ENCODE measurements at regions not wholly inside any gene's neighbourhood (a gene's known extent, or its start where the extent isn't known, plus 50 kb on each side); places are given as distances from the start of the nearest gene placed in this dataset.
"Not testable (repeated sequence)": the region's sequence is repeated elsewhere in the genome, so short reads cannot be mapped to it uniquely, and the experiment has no call there.

GRCh38 chr6:140264431-140264830, 890.0 kb upstream of the CITED2 start:
- no peak for DNase-seq (ENCODE audit: low spot score)

- DNase-seq (ENCODE audit: low spot score): not testable (repeated sequence)
These were observed 883.9 kb upstream of the CITED2 start for GRCh38 chr6:140258302-140258701.

- DNase-seq (ENCODE audit: low spot score): no peak
These were observed 881.8 kb upstream of the CITED2 start for GRCh38 chr6:140256248-140256647.

GRCh38 chr6:140253096-140253495, 878.6 kb upstream of the CITED2 start:
- DNase-seq (ENCODE audit: low spot score): no peak

- no peak for DNase-seq (ENCODE audit: low spot score)
These were observed 877.7 kb upstream of the CITED2 start for GRCh38 chr6:140252099-140252498.

GRCh38 chr6:140245296-140246040, 871.0 kb upstream of the CITED2 start:
- DNase-seq (ENCODE audit: low spot score): no peak

GRCh38 chr6:140237251-140237650, 862.8 kb upstream of the CITED2 start:
- DNase-seq (ENCODE audit: low spot score): no peak

GRCh38 chr6:140236732-140237131, 862.3 kb upstream of the CITED2 start:
- no peak for DNase-seq (ENCODE audit: low spot score)

- DNase-seq (ENCODE audit: low spot score): no peak
These were observed 855.8 kb upstream of the CITED2 start for GRCh38 chr6:140230282-140230681.

- DNase-seq (ENCODE audit: low spot score): no peak
These were observed 854.0 kb upstream of the CITED2 start for GRCh38 chr6:140228491-140228890.

- DNase-seq (ENCODE audit: low spot score): no peak
These were observed 852.2 kb upstream of the CITED2 start for GRCh38 chr6:140226637-140227036.

- DNase-seq (ENCODE audit: low spot score): no peak
These were observed 851.4 kb upstream of the CITED2 start for GRCh38 chr6:140225701-140226436.

GRCh38 chr6:140217283-140217682, 842.8 kb upstream of the CITED2 start:
- DNase-seq (ENCODE audit: low spot score): no peak

- no peak for DNase-seq (ENCODE audit: low spot score)
These were observed 835.3 kb upstream of the CITED2 start for GRCh38 chr6:140209775-140210174.

GRCh38 chr6:140208286-140208685, 833.8 kb upstream of the CITED2 start:
- DNase-seq (ENCODE audit: low spot score): no peak

- DNase-seq (ENCODE audit: low spot score): no peak
These were observed 831.5 kb upstream of the CITED2 start for GRCh38 chr6:140205795-140206593.

GRCh38 chr6:140204154-140204553, 829.7 kb upstream of the CITED2 start:
- DNase-seq (ENCODE audit: low spot score): no peak

- DNase-seq (ENCODE audit: low spot score): no peak
These were observed 829.3 kb upstream of the CITED2 start for GRCh38 chr6:140203661-140204147.

- DNase-seq (ENCODE audit: low spot score): no peak
These were observed 828.6 kb upstream of the CITED2 start for GRCh38 chr6:140202964-140203515.

GRCh38 chr6:140201787-140202458, 827.5 kb upstream of the CITED2 start:
- no peak for DNase-seq (ENCODE audit: low spot score)

GRCh38 chr6:140193269-140193668, 818.8 kb upstream of the CITED2 start:
- DNase-seq (ENCODE audit: low spot score): no peak

- no peak for DNase-seq (ENCODE audit: low spot score)
These were observed 817.6 kb upstream of the CITED2 start for GRCh38 chr6:140192018-140192417.

All from hematopoietic multipotent progenitor cell treated with erythropoietin and hydrocortisone succinate and interleukin-3 and kit ligand, for 17 days (in vitro differentiated cells).